H1 (cell line): ENCODE measurements at regions not wholly inside any gene's neighbourhood (a gene's known extent, or its start where the extent isn't known, plus 50 kb on each side); places are given as distances from the start of the nearest gene placed in this dataset.

ENCODE experiments used
- CTCF ChIA-PET: fragments of 300-600 bp; sonication (Branson Sonifier 250); formaldehyde crosslinking; loops from one replicate; lab custom pipeline; 2021; ENCODE audit not compliant: partially characterized antibody; lab: Charles Lee
- POLR2A ChIA-PET: fragments of 300-600 bp; sonication (Branson Sonifier 250); formaldehyde crosslinking; loops from one replicate; lab custom pipeline; 2021; ENCODE audit warnings: inconsistent platforms; ENCODE audit not compliant: partially characterized antibody; lab: Charles Lee
- DNase-seq, 2 experiments: peaks; one replicate each; pipeline versions ENCODE4 v3.0.0 to v3.0.0-alpha.2; 2010 to 2022; ENCODE audit warnings: low spot score in 2 of 2, low read depth in 1 of 2, mixed read lengths in 1 of 2
- FAIRE-seq: peaks from 2 replicates; lab custom pipeline; 2011; peaks lifted over from hg19 to GRCh38; lab: Jason Lieb, UNC
- H2AFZ ChIP-seq: 2 replicates; pipeline ENCODE4 v1.8.1; 2012; ENCODE audit warnings: low read length, inconsistent platforms
- H2AK5ac ChIP-seq: 2 replicates; pipeline ENCODE4 v1.6.1; 2013; ENCODE audit warnings: low read depth, low read length
- H2BK120ac ChIP-seq: replicated peaks from 2 replicates; pipeline ENCODE3; 2013; ENCODE audit warnings: low read depth, low read length, inconsistent platforms
- H2BK12ac ChIP-seq: 2 replicates; pipeline ENCODE4 v1.6.1; 2013; ENCODE audit warnings: low read depth, low read length
- H2BK15ac ChIP-seq: 2 replicates; pipeline ENCODE4 v1.6.1; 2013; ENCODE audit warnings: low read length
- H2BK20ac ChIP-seq: 2 replicates; pipeline ENCODE4 v1.6.1; 2013; ENCODE audit warnings: low read length
- H2BK5ac ChIP-seq: 2 replicates; pipeline ENCODE4 v1.6.1; 2013; ENCODE audit warnings: low read depth, low read length
- H3K14ac ChIP-seq: 2 replicates; pipeline ENCODE4 v1.6.1; 2013; ENCODE audit warnings: inconsistent platforms; ENCODE audit not compliant: insufficient read length
- H3K18ac ChIP-seq: 2 replicates; pipeline ENCODE4 v1.6.1; 2013; ENCODE audit warnings: low read length; ENCODE audit errors: extremely low read depth
- H3K23ac ChIP-seq: 2 replicates; pipeline ENCODE4 v1.6.1; 2013; ENCODE audit warnings: inconsistent platforms; ENCODE audit not compliant: insufficient read length
- H3K23me2 ChIP-seq: 2 replicates; pipeline ENCODE4 v1.6.1; 2013; ENCODE audit warnings: low read depth, low read length
- H3K27ac ChIP-seq: 2 replicates; pipeline ENCODE4 v1.6.1; 2011; ENCODE audit warnings: low read depth, low read length, inconsistent platforms
- H3K27me3 ChIP-seq, 4 experiments: replicated peaks in 1 of 4; 1 replicate in 1 of 4; 2 replicates in 3 of 4; pipeline versions ENCODE4 v1.6.1 to v1.8.1; 2011 to 2013; ENCODE audit warnings: low read length in 3 of 4, mild to moderate bottlenecking in 3 of 4, inconsistent platforms in 2 of 4, mixed read lengths in 2 of 4, moderate library complexity in 1 of 4; ENCODE audit not compliant: control insufficient read depth in 3 of 4, insufficient read depth in 3 of 4; ENCODE audit errors: extremely low read depth in 1 of 4
- H3K36me3 ChIP-seq, 4 experiments: 2 replicates each; pipeline versions ENCODE4 v1.6.1 to v1.8.1; 2011 to 2013; ENCODE audit warnings: mild to moderate bottlenecking in 4 of 4, low read length in 3 of 4, moderate library complexity in 2 of 4, control low read depth in 1 of 4, inconsistent platforms in 1 of 4; ENCODE audit not compliant: insufficient read depth in 4 of 4, control insufficient read depth in 2 of 4
- H3K4ac ChIP-seq: replicated peaks from 2 replicates; pipeline ENCODE3; 2013; ENCODE audit warnings: low read length, low read depth, mixed read lengths, inconsistent platforms; ENCODE audit not compliant: insufficient read length
- H3K4me1 ChIP-seq, 4 experiments: replicated peaks in 1 of 4; 1 replicate in 1 of 4; 2 replicates in 3 of 4; pipeline versions ENCODE4 v1.6.1 to v1.8.1; 2011 to 2013; ENCODE audit warnings: low read length in 3 of 4, inconsistent platforms in 2 of 4, mixed read lengths in 1 of 4; ENCODE audit not compliant: insufficient read depth in 4 of 4, control insufficient read depth in 3 of 4
- H3K4me2 ChIP-seq, 2 experiments: 2 replicates each; pipeline versions ENCODE4 v1.6.1 to v1.8.1; 2011 to 2013; ENCODE audit warnings: low read depth in 2 of 2, low read length in 2 of 2, control low read depth in 1 of 2, inconsistent platforms in 1 of 2, mild to moderate bottlenecking in 1 of 2; ENCODE audit not compliant: insufficient read depth in 1 of 2
- H3K4me3 ChIP-seq, 4 experiments: fragments of 200-600, 300-600 bp in 1 of 4; sonication (generic), shearing (Covaris generic), sonication (Bioruptor Twin) in 1 of 4; 2 replicates each; pipeline versions ENCODE4 v1.5.1 to v1.8.1; 2011 to 2016; ENCODE audit warnings: low read length in 4 of 4, low read depth in 3 of 4, control low read depth in 2 of 4, inconsistent platforms in 2 of 4, mild to moderate bottlenecking in 2 of 4, mixed read lengths in 1 of 4, moderate library complexity in 1 of 4; ENCODE audit not compliant: insufficient read depth in 2 of 4; ENCODE audit errors: extremely low read depth in 1 of 4
- H3K56ac ChIP-seq: replicated peaks from 2 replicates; pipeline ENCODE3; 2013; ENCODE audit warnings: low read depth, mild to moderate bottlenecking, mixed read lengths, low read length, inconsistent platforms; ENCODE audit not compliant: insufficient read length
- H3K79me1 ChIP-seq: 2 replicates; pipeline ENCODE4 v1.6.1; 2013; ENCODE audit warnings: low read depth, low read length, control low read depth
- H3K79me2 ChIP-seq, 2 experiments: 2 replicates each; pipeline versions ENCODE4 v1.6.1 to v1.8.1; 2012 to 2013; ENCODE audit warnings: low read length in 2 of 2, mild to moderate bottlenecking in 2 of 2, inconsistent platforms in 1 of 2; ENCODE audit not compliant: insufficient read depth in 2 of 2, control insufficient read depth in 1 of 2
- H3K9ac ChIP-seq, 4 experiments: replicated peaks in 1 of 4; 1 replicate in 1 of 4; 2 replicates in 3 of 4; pipeline versions ENCODE4 v1.6.1 to v1.8.1; 2011 to 2013; ENCODE audit warnings: low read depth in 3 of 4, low read length in 3 of 4, control low read depth in 2 of 4, mild to moderate bottlenecking in 2 of 4, moderate library complexity in 2 of 4, inconsistent platforms in 1 of 4; ENCODE audit errors: extremely low read depth in 1 of 4
- H3K9me3 ChIP-seq, 2 experiments: 2 replicates each; pipeline versions ENCODE4 v1.6.1 to v1.8.1; 2012 to 2013; ENCODE audit warnings: mild to moderate bottlenecking in 2 of 2, moderate library complexity in 2 of 2, control low read depth in 1 of 2, inconsistent platforms in 1 of 2, low read depth in 1 of 2, low read length in 1 of 2, mixed read lengths in 1 of 2; ENCODE audit not compliant: insufficient read depth in 2 of 2
- H4K20me1 ChIP-seq, 2 experiments: replicated peaks in 1 of 2; 2 replicates each; pipeline versions ENCODE3 to v1.8.1; 2011 to 2013; ENCODE audit warnings: inconsistent platforms in 2 of 2, low read length in 2 of 2, mild to moderate bottlenecking in 1 of 2; ENCODE audit not compliant: insufficient read depth in 2 of 2, control insufficient read depth in 1 of 2
- H4K5ac ChIP-seq: 2 replicates; pipeline ENCODE4 v1.6.1; 2013; ENCODE audit warnings: low read length, low read depth, mixed read lengths, inconsistent platforms; ENCODE audit not compliant: insufficient read length
- H4K8ac ChIP-seq: 2 replicates; pipeline ENCODE4 v1.8.0; 2013; ENCODE audit warnings: mild to moderate bottlenecking, moderate library complexity, low read length, inconsistent platforms; ENCODE audit not compliant: insufficient read depth; ENCODE audit errors: extremely low read depth
- H4K91ac ChIP-seq: replicated peaks from 2 replicates; pipeline ENCODE3; 2013; ENCODE audit warnings: low read length, mixed read lengths, inconsistent platforms; ENCODE audit not compliant: insufficient read length
- FOSL1 ChIP-seq: IDR thresholded peaks from 2 replicates; pipeline ENCODE4 v1.6.1; 2011; ENCODE audit warnings: mild to moderate bottlenecking, low read depth, low read length, moderate library complexity; ENCODE audit not compliant: insufficient read depth
- MAFK ChIP-seq: IDR thresholded peaks from 2 replicates; pipeline ENCODE4 v1.6.1; 2012; ENCODE audit warnings: low read depth, mild to moderate bottlenecking, improper control_type of control experiment, low read length
- PHF8 ChIP-seq: fragments of 200-600 bp; sonication (generic); conservative IDR thresholded peaks from 2 replicates; pipeline ENCODE4 v1.7.1; 2012; ENCODE audit warnings: low read depth, mild to moderate bottlenecking, inconsistent platforms, low read length, moderate library complexity
- RAD21 ChIP-seq, 2 experiments: IDR thresholded peaks in 1 of 2; conservative IDR thresholded peaks in 1 of 2; 2 replicates each; pipeline ENCODE4 v1.6.1; 2011; ENCODE audit warnings: low read depth in 2 of 2, low read length in 2 of 2, improper control_type of control experiment in 1 of 2, inconsistent platforms in 1 of 2, mild to moderate bottlenecking in 1 of 2, moderate library complexity in 1 of 2
- TBP ChIP-seq: IDR thresholded peaks from 2 replicates; pipeline ENCODE4 v1.6.1; 2011; ENCODE audit warnings: low read depth, low read length, improper control_type of control experiment
- WGBS, 2 experiments: shearing (Covaris generic) in 1 of 2; methylation state at CpG; one replicate each; pipeline versions ENCODE4 v1.1.6 to v1.1.7; 2013 to 2015; ENCODE audit warnings: low lambda C conversion rate in 2 of 2, mixed read lengths in 2 of 2, inconsistent platforms in 1 of 2, low coverage in 1 of 2, missing lambda C conversion rate in 1 of 2; ENCODE audit not compliant: insufficient replicate concordance in 2 of 2, insufficient coverage in 1 of 2, insufficient read length in 1 of 2; ENCODE audit errors: extremely low coverage in 1 of 2, missing lambda C conversion rate in 1 of 2; 5-methylcytosine and 5-hydroxymethylcytosine counted together
- TF ChIP-seq, protein P1 (sequence below), 3 experiments: IDR thresholded peaks; 1 replicate in 2 of 3; 2 replicates in 1 of 3; pipeline versions ENCODE4 v1.5.1 to v1.6.1; 2011; ENCODE audit warnings: low read length in 3 of 3, mild to moderate bottlenecking in 3 of 3, inconsistent platforms in 2 of 3, low read depth in 1 of 3, moderate library complexity in 1 of 3; ENCODE audit not compliant: insufficient read depth in 1 of 3; ENCODE audit errors: control extremely low read depth in 1 of 3

DNA sequence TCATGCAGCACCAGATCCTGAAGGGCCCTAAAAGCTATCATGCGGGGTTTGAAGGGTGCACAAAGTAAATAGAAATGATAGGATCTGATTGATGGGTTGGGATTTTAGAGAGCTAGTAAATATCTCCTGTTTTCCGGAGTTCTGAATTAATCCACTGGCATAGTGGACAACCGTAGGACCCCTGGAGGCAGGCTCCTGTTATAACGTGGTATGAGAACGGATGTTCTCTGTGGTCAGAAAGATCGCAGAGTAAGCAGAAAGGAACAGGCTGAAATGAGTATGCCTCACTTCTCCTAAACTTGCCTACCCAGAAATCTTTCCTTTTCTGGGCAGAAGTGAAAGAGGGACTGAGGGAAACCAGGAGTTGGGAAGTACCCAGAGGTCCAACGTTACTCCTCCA is 470.8 kb downstream of the AJAP1 start:
- Histone ChIP-seq H4K20me1 (no peaks in the 10 kb centered on the region), H2BK20ac (no peak overlapping the region), H3K4me3 (no peak overlapping the region), H4K8ac (no peak overlapping the region), H4K5ac (no peak overlapping the region), H3K14ac (no peak overlapping the region), H2AK5ac (no peak overlapping the region), H3K9me3 (peaks cover 5 to 9% of the 10 kb centered on the region in 2 experiments; a peak in 1 of 4 replicates), H2AFZ (no peak overlapping the region)
- FAIRE-seq (no peak), DNase-seq (no peak)
- POLR2A ChIA-PET, result no interaction called here
- 87% methylated on average over 7 of the region's 7 CpGs; no CpG with 5 or more reads in 1 of the 2 experiments for WGBS, 2 experiments
- TF ChIP-seq, protein P1, sequence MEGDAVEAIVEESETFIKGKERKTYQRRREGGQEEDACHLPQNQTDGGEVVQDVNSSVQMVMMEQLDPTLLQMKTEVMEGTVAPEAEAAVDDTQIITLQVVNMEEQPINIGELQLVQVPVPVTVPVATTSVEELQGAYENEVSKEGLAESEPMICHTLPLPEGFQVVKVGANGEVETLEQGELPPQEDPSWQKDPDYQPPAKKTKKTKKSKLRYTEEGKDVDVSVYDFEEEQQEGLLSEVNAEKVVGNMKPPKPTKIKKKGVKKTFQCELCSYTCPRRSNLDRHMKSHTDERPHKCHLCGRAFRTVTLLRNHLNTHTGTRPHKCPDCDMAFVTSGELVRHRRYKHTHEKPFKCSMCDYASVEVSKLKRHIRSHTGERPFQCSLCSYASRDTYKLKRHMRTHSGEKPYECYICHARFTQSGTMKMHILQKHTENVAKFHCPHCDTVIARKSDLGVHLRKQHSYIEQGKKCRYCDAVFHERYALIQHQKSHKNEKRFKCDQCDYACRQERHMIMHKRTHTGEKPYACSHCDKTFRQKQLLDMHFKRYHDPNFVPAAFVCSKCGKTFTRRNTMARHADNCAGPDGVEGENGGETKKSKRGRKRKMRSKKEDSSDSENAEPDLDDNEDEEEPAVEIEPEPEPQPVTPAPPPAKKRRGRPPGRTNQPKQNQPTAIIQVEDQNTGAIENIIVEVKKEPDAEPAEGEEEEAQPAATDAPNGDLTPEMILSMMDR (IDR thresholded peaks at IDR 0.05; ENCODE audit: control extremely low read depth in 1 of 3, insufficient read depth in 1 of 3, low read depth in 1 of 3, low read length in 3 of 3), result peak in 1 of 3 experiments; percentile 23; a peak in 1 of 4 replicates
- peak; percentile 40; the same call in 1 of the 2 replicates for TF ChIP-seq MAFK
- no peak for TF ChIP-seq PHF8
- no peak for TF ChIP-seq TBP
- peak in 1 of 2 experiments; percentile 11; a peak in 1 of 4 replicates for TF ChIP-seq RAD21 (IDR thresholded peaks at IDR 0.05 in 1 of 2, conservative IDR thresholded peaks at IDR 0.05 in 1 of 2; ENCODE audit: low read depth in 2 of 2, low read length in 2 of 2)
- TF ChIP-seq FOSL1, result no peak
- TF ChIP-seq, all 59 proteins: peak for 3
- Histone ChIP-seq H2BK5ac (no peak overlapping the region), H3K23me2 (peaks cover 6% of the 10 kb centered on the region), H3K23ac (no peak overlapping the region), H3K79me2 (no peaks in the 10 kb centered on the region), H3K27ac (no peak overlapping the region), H3K27me3 (0 out of 7 replicates have a peak, but pooled peaks cover 0 to 2% (median 0%) of the 10 kb centered on the region in 4 experiments), H3K4me1 (peaks cover 0 to 8% (median 1%) of the 10 kb centered on the region in 4 experiments; a peak in 2 of 7 replicates), H3K18ac (no peak overlapping the region), H3K4ac (no peak overlapping the region), H2BK120ac (no peak overlapping the region), H2BK12ac (no peak overlapping the region), H3K56ac (no peak overlapping the region), H2BK15ac (no peak overlapping the region), H4K91ac (no peak overlapping the region), H3K79me1 (no peaks in the 10 kb centered on the region), H3K36me3 (no peaks in the 10 kb centered on the region), H3K9ac (no peak overlapping the region), H3K4me2 (no peak overlapping the region)
- CTCF ChIA-PET, result interaction anchor here (0.9 to 2.4 kb wide), 4 partner anchors 8 to 148 kb away, joined by 3 to 7 read pairs (median 3); no protein-coding TSS in a partner anchor
